HG03520 (cell line): ENCODE measurements at regions not wholly inside any gene's neighbourhood (a gene's known extent, or its start where the extent isn't known, plus 50 kb on each side); places are given as distances from the start of the nearest gene placed in this dataset.

Source experiments
- ATAC-seq: cut with Tn5 transposase; IDR thresholded peaks from one replicate; pipeline ENCODE4 v1.9.1; 2021; ENCODE audit warnings: mild to moderate bottlenecking, moderate library complexity; ENCODE audit not compliant: unreplicated experiment

GRCh38 chr17:79506150-79506870, 104.5 kb downstream of the RBFOX3 start:
- no peak for ATAC-seq

DNA sequence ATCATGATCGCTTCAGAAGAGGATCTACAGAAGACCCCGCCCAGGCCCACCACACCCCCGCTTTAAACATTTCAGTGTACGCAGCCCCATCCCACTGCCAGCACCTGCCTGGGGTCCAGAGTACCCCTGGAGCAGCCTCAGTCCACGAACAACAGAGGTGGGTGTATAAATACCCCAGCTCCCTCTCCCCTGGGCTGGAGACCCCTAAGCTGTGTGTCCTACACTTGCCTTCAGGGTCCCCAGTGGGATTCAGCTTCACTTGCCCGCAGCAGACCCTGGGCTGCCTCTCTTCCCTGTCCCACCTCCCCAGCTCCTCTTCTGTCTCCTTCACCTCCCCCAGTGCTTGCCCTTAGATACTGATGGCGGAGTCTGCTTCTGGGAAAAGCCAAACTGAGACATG, 105.7 kb downstream of the RBFOX3 start:
- ATAC-seq = no peak

- no peak for ATAC-seq
Measured at GRCh38 chr17:79504181-79504605, 106.7 kb downstream of the RBFOX3 start.

DNA sequence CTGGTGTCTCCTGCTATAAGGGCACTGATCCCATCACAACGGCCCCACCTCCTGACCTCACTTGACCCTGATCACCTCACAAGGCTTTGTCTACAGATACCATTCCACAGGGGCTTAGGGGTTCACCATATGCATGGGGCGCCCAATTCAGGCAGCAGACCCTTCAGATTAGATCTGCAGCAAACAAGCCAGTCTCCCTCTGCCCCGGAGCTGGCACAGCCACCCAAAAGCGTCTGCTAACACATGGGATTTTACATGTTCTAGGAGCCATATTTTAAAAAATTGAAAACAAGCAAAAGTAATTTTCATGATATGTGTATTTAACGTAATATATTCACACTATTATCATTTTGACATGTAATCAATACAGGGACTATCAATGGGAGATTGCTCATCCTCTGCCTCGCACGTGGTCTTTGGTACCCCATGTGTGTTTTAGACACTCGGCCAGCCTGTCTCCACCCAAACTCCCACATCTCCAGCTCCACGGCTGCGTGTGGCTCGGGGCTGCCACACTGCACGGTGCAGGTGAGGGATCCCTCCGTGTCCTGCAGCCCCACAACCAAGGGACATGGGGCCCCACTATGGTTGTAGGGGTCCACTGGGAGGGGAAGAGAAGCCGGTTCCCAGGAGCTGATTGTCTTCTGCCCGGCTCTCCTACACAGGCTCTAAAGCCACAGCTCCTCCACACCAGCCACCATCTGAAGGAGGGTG, 107.6 kb downstream of the RBFOX3 start:
- no peak for ATAC-seq

DNA sequence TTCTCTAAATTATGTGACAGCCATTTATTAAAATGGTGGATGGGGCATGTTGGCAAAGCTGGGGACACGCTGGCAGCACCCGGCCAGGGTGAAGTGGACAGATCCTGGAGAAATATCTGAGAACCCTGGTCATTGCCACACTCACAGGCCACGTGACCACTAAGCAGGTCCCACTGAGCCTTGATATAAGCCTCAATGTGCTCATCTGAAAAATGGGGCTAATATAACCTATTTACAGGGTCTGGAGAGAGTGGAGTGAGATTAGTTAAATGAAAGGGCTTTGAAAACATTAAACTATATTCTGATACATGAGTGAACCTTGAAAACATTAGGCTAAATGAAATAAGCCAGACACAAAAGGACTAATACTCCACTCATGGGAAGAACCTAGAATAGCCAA, 108.9 kb downstream of the RBFOX3 start:
- no peak for ATAC-seq

DNA sequence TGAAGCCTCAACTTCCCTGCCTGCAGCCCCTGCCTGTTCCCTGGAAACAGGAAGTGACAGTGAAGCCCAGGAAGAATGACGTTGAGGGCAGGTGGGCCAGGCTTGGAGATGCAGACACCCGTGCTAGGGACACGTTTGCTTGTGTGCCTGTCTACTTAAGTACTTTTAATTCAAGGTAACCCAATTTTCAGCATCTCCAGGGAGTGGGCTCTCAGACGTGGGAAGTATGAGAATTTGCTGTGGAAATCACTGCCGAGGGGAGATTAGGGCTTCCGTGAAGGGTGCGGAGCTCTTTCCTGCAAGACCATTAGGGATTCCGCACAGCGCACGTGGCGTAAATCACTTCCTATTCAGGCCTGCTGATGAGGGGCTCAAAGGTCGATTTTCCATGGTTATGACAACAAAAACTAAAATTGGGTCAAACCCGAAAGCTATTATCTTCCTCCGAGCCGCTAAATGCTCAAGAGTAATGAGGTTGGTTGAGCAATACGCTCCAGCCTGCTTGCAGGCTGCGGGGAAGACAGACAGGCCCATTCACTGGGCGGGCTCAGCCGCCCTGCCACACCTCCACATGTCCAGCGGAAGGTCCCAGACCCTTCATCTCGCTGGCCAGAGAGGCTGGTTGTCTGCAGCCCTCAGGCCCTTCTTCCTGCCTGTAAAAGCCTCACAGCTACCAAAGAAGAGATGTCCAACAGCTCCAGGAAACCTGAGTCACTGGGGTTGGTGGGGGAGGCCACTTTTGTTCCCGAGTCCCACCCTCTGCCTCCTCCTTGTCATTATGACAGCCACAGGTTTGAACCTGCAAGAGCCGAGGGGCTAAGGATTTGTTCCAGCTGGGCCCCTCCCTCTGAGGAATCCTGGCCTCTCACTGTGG, 109.9 kb downstream of the RBFOX3 start:
- ATAC-seq = no peak

- ATAC-seq = no peak
Measured at GRCh38 chr17:79498854-79499253, 112.0 kb downstream of the RBFOX3 start.

DNA sequence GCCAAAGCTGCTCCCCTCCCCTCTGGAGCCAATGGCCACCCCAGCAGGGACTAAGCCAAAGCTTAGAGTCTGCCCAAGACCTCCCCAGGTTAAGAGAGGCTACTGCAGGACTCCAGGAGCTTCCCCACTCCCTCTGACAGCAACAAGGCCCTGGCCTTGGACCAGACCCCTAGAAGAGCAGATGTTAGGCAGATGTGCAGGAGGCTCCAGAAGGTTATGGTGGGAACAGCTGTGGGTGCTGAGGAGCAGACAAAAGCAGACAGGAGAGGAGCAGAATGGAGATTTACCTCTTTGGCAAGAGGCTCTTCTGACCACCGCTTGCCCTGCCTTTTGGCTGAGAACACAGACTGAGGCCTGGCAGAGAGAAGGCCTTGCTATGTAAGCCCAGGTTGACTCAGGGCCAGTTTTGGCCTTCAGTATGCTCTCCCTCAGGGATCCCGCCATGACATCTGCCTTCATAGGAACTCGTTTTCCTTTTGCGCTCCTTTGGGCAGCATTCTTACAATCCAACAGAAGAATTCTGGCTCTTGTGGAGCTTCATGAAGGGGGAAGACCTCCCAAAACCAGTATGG, 113.0 kb downstream of the RBFOX3 start:
- no peak for ATAC-seq

GRCh38 chr17:79496422-79497005, 114.3 kb downstream of the RBFOX3 start:
- no peak for ATAC-seq

GRCh38 chr17:79495665-79496064, 115.2 kb downstream of the RBFOX3 start:
- no peak for ATAC-seq

DNA sequence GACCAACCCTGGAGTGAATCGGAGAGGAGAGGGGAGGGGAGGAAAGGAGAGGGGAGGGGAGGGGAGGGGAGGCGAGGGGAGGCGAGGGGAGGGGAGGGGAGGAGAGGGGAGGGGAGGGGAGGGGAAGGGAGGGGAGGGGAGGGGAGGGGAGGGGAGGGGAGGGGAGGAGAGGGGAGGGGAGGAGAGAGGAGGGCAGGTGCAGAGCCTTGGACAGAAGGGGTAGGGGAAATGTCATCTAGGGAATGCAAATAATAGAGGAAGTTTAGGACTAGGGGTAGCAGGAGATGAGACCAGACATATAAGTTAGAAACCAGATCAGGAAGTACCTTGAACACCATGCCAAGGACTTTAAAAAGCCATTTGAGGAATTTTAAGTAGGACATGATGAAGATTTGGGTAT, 119.8 kb downstream of the RBFOX3 start:
- ATAC-seq = no peak

GRCh38 chr17:79490530-79490929, 120.3 kb downstream of the RBFOX3 start:
- no peak for ATAC-seq

DNA sequence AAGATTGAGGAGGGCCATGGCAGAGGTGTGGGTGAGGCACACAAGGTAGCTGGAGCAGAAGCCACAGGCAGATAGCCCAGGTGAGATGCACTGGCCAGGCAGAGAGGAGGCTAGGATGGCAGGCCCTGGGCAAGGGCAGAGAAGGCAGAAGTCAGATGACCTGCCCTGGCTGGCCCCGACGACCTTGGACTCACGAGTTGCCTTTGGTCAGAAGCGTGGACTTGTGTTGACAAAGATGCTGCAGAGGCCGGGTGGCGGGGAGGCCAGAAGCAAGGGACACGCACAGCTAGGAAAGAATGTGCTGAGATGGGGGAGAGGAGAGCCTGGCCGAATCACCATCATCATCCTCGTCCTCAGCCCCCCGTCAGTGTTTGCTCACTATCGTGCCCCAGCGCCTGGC, 123.7 kb downstream of the RBFOX3 start:
- ATAC-seq = no peak

GRCh38 chr17:79485991-79486390, 124.9 kb downstream of the RBFOX3 start:
- ATAC-seq = no peak

- no peak for ATAC-seq
Measured at GRCh38 chr17:79485419-79485985, 125.3 kb downstream of the RBFOX3 start.

- ATAC-seq = no peak
Measured at GRCh38 chr17:79484600-79485418, 126.0 kb downstream of the RBFOX3 start.

DNA sequence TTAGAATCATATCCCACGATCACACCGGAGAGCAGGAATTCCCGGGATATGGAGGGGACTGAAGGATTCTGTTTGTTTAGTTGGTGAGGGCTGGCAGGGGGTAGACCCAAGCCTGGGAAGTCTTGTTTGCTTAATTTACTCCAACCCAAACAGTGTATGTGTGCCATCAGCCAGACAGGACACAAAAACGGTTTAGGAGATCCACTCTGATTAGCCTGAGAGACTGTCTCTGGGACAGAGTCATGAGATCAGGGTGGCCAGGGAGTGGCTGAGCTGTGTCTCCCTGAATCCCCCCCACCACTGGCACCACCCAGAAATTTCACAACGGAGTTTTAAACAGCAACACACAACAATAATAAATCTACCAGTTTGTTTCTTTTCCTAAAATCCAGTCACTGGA, 127.0 kb downstream of the RBFOX3 start:
- no peak for ATAC-seq

DNA sequence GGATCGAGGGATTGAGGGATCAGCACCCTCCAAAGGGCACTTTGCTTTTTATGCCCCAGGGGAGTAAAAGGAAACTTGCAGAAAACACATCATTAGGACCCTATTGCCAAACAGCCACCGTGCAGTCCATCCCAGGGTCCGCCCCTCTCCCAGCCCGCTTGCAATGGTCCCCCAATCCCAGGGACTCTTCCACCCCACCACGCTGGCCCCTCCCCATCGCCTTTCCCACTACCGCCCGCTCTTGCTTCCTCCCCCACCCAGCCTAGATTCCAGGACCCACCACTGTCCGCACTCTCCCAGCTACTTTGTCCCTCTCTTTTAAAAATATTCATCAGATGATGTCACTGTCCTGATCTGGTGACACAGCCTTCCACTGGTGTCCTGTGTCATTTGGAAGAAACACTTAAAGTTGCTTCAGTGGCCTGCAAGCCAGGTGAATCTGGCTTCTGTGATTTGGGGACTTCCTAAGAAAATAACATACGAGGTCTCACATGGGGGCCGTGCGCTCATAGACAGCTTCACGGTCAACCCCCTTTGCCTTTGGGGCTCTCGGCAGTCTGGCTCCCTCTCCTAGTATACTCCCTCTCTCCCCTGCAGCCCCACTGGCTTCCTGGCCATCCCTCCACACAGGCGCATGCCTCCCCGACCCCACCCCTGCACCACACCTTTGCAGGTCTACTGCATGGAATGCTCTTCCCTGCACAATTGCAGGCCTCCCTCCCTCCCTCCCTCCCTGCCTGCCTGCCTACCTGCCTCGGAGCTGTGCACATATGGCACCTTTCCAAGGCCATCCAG, 127.9 kb downstream of the RBFOX3 start:
- ATAC-seq = no peak

GRCh38 chr17:79479876-79480275, 131.0 kb downstream of the RBFOX3 start:
- ATAC-seq = no peak
